ENCODE measurements at regions not wholly inside any gene's neighbourhood (a gene's known extent, or its start where the extent isn't known, plus 50 kb on each side); places are given as distances from the start of the nearest gene placed in this dataset.

DNA sequence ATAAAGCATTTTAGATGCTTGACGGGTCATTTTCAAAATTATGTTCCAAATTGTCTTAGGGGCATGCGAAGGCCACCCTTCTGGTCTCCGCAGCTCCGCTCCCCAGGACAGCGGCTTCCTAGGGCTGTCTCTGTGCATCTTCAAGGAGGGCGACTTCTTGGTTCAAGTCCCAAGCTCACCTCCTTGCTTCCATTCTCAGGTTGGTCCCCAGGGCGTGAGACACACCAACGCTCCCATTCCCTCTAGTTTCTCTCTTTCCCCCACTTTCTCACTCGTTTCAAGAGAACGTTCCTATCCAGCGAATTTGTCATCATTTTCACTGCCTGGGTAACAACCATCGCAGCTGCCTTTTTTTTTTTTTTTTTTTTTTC lies 109.4 kb upstream of the CCND2 start:
- TF ChIP-seq, protein P1, sequence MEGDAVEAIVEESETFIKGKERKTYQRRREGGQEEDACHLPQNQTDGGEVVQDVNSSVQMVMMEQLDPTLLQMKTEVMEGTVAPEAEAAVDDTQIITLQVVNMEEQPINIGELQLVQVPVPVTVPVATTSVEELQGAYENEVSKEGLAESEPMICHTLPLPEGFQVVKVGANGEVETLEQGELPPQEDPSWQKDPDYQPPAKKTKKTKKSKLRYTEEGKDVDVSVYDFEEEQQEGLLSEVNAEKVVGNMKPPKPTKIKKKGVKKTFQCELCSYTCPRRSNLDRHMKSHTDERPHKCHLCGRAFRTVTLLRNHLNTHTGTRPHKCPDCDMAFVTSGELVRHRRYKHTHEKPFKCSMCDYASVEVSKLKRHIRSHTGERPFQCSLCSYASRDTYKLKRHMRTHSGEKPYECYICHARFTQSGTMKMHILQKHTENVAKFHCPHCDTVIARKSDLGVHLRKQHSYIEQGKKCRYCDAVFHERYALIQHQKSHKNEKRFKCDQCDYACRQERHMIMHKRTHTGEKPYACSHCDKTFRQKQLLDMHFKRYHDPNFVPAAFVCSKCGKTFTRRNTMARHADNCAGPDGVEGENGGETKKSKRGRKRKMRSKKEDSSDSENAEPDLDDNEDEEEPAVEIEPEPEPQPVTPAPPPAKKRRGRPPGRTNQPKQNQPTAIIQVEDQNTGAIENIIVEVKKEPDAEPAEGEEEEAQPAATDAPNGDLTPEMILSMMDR (conservative IDR thresholded peaks at IDR 0.05), result no peak
- Histone ChIP-seq H3K4me3 (ENCODE audit: low read length) (peak overlapping the region; percentile 60), H3K4me1 (ENCODE audit: control insufficient read depth, insufficient read depth, low read length) (peaks cover 3% of the 10 kb centered on the region), H3K27me3 (ENCODE audit: control insufficient read depth, insufficient read depth, low read length, poor library complexity, severe bottlenecking) (peaks cover 15% of the 10 kb centered on the region), H3K36me3 (ENCODE audit: control insufficient read depth, insufficient read depth, low read length) (no peaks in the 10 kb centered on the region), H3K27ac (ENCODE audit: low read depth, low read length) (no peak overlapping the region), H3K9ac (ENCODE audit: extremely low read depth, low read length, poor library complexity, severe bottlenecking) (no peak overlapping the region), H3K9me3 (ENCODE audit: control insufficient read depth, low read length) (no peaks in the 10 kb centered on the region)
- DNase-seq, result no peak
- WGBS, 2 experiments (ENCODE audit: insufficient coverage in 1 of 2, insufficient read length in 1 of 2), result 69 to 75% methylated on average over 7 to 12 of the region's 12 CpGs
- no peaks in the 10 kb centered on the region for H3K36me3 Mint-ChIP-seq (ENCODE audit: low read depth)
- peaks cover 23% of the 10 kb centered on the region for H3K4me1 Mint-ChIP-seq
- H3K9me3 Mint-ChIP-seq, result peaks cover 9% of the 10 kb centered on the region
- H3K27ac Mint-ChIP-seq, result peak overlapping the region; percentile 91
- peaks cover 13% of the 10 kb centered on the region for H3K27me3 Mint-ChIP-seq (ENCODE audit: insufficient read depth)
- peak overlapping the region; percentile 57 for H3K4me3 Mint-ChIP-seq

GRCh38 chr12:4161718-4162117 lies 111.8 kb upstream of the CCND2 start:
- H3K9me3 ChIP-seq (ENCODE audit: control insufficient read depth, low read length), result no peaks in the 10 kb centered on the region
- Mint-ChIP-seq H3K36me3 (ENCODE audit: low read depth) (no peaks in the 10 kb centered on the region), H3K4me3 (no peak overlapping the region), H3K27ac (no peak overlapping the region), H3K27me3 (ENCODE audit: insufficient read depth) (peaks cover 13% of the 10 kb centered on the region), H3K9me3 (peaks cover 9% of the 10 kb centered on the region), H3K4me1 (peaks cover 15% of the 10 kb centered on the region)
- no peak overlapping the region for H3K27ac ChIP-seq (ENCODE audit: low read depth, low read length)
- TF ChIP-seq, protein P1 (conservative IDR thresholded peaks at IDR 0.05), result no peak
- H3K4me3 ChIP-seq (ENCODE audit: low read length), result no peak overlapping the region
- no peaks in the 10 kb centered on the region for H3K4me1 ChIP-seq (ENCODE audit: control insufficient read depth, insufficient read depth, low read length)
- H3K27me3 ChIP-seq (ENCODE audit: control insufficient read depth, insufficient read depth, low read length, poor library complexity, severe bottlenecking), result peaks cover 15% of the 10 kb centered on the region
- 84% methylated on average over 3 of the region's 3 CpGs; no CpG with 5 or more reads in 1 of the 2 experiments for WGBS, 2 experiments (ENCODE audit: insufficient coverage in 1 of 2, insufficient read length in 1 of 2)
- H3K9ac ChIP-seq (ENCODE audit: extremely low read depth, low read length, poor library complexity, severe bottlenecking), result no peak overlapping the region
- H3K36me3 ChIP-seq (ENCODE audit: control insufficient read depth, insufficient read depth, low read length), result no peaks in the 10 kb centered on the region
- DNase-seq, result peak; percentile 13

GRCh38 chr12:4160314-4161040 lies 113.1 kb upstream of the CCND2 start:
- H3K36me3 Mint-ChIP-seq (ENCODE audit: low read depth), result no peaks in the 10 kb centered on the region
- Histone ChIP-seq H3K9ac (ENCODE audit: extremely low read depth, low read length, poor library complexity, severe bottlenecking) (no peak overlapping the region), H3K36me3 (ENCODE audit: control insufficient read depth, insufficient read depth, low read length) (no peaks in the 10 kb centered on the region), H3K4me3 (ENCODE audit: low read length) (no peak overlapping the region), H3K27me3 (ENCODE audit: control insufficient read depth, insufficient read depth, low read length, poor library complexity, severe bottlenecking) (peaks cover 13% of the 10 kb centered on the region), H3K9me3 (ENCODE audit: control insufficient read depth, low read length) (no peaks in the 10 kb centered on the region), H3K4me1 (ENCODE audit: control insufficient read depth, insufficient read depth, low read length) (no peaks in the 10 kb centered on the region), H3K27ac (ENCODE audit: low read depth, low read length) (no peak overlapping the region)
- WGBS, 2 experiments (ENCODE audit: insufficient coverage in 1 of 2, insufficient read length in 1 of 2), result 92 to 100% methylated on average over 1 to 2 of the region's 2 CpGs
- peaks cover 18% of the 10 kb centered on the region for H3K4me1 Mint-ChIP-seq
- DNase-seq, result peak; percentile 10
- TF ChIP-seq, protein P1 (conservative IDR thresholded peaks at IDR 0.05), result no peak
- H3K4me3 Mint-ChIP-seq, result no peak overlapping the region
- peaks cover 9% of the 10 kb centered on the region for H3K9me3 Mint-ChIP-seq
- H3K27me3 Mint-ChIP-seq (ENCODE audit: insufficient read depth), result peaks cover 12% of the 10 kb centered on the region
- no peak overlapping the region for H3K27ac Mint-ChIP-seq

Data from endodermal cell (in vitro differentiated cells).